ENCODE measurements at regions not wholly inside any gene's neighbourhood (a gene's known extent, or its start where the extent isn't known, plus 50 kb on each side); places are given as distances from the start of the nearest gene placed in this dataset.

DNA sequence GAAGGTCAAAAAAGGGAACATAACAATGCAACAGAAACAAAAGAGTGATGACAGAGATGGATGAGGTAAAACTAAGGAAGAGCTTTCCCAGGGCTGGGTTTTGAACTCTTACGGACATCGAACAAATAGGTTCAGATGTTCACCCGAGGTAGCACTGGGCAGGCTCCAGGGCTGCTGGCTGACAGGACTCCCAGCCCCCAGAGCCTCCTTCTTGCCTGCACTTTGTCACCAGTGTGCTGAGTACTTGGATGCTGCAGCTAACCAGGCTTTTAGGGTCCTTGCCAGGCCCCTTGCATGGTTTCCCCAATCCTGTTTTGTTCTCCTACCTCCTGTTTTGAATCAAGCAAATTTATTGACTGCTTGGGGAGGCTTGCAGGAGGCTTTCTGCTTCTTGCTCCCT, 322.9 kb downstream of the DYSF start:
- no peak for DNase-seq (ENCODE audit: low read depth in 2 of 2)

DNA sequence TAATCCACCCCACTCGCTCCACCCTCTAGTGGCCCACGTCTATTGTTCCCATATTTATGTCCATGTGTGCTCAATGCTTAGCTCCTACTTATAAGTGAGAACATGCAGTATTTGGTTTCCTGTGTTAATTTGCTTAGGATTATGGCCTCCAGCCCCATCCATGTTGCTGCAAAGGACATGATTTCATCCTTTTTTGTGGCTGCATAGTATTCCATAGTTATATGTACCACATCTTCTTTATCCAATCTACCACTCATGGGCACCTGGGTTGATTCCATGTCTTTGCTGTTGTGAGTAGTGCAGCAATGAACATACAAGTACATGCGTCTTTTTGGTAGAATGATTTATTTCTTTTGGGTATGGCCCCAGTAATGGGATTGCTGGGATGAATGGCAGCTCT, 319.9 kb downstream of the DYSF start:
- DNase-seq (ENCODE audit: low read depth in 2 of 2), result no peak

DNA sequence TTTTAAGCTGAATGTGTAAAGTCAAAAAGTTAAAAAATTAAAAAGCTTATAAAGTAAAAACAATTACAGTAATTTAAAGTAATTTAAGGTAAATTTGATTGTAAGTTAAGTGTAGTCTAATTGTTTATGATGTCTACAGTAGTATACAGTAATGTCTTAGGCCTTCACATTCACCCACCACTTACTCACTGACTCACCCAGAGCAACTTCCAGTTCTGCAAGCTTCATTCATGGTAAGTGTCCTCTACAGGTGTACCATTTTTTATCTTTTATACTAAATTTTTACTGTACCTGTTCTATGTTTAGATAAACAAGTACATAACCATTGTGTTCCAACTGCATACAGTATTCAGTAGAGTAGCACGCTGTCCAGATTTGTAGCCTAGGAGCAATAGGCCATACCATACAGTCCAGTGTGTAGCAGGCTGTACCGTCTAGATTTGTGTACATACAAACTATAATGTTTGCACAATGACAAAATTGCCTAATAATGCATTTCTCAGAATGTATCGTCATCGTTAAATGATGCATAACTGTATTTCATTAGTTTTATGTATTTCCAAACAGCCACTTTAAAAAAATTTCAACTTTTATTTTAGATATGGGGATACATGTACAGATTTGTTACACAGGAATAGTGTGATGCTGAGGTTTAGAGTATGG, 319.3 kb downstream of the DYSF start:
- DNase-seq (ENCODE audit: low read depth in 2 of 2), result no peak

DNA sequence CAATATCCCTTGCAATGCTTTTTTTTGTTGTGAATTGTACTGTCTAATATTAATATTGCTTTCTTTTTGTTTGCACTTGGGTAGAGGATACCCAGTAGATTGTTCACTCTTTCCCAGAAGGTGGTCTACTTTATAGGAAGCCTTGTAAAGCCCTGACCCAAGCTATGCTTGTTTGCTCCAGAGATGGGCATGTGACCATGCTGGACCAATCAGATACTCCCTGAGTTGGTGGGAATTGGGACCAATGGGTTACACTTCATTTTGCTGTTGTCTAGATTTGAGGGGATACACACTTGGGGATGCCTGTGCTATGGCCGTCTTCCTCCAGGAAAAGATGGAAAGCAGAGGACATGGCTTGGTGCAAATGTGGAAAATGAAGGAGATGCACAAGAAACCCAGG, 314.3 kb downstream of the DYSF start:
- no peak for DNase-seq (ENCODE audit: low read depth in 2 of 2)

DNA sequence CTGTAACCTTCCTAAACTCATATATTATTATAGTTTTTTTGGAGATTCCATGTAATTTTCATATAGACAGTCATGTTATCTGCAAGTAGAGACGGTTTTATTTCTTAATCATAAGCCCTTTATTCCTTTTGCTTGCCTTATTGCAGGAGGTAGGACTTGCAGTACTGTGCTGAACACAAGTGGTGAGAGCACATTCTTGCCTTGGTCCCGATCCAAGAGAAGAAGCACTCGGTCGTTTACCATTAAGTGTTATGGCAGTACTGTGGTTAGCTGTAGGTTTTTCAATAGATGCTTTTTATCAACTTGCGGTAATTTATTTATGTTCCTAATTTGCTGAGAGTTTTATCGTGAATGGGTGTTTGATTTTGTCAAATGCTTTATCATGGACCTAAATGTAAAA, 305.7 kb downstream of the DYSF start:
- DNase-seq (ENCODE audit: low read depth in 2 of 2), result no peak

DNA sequence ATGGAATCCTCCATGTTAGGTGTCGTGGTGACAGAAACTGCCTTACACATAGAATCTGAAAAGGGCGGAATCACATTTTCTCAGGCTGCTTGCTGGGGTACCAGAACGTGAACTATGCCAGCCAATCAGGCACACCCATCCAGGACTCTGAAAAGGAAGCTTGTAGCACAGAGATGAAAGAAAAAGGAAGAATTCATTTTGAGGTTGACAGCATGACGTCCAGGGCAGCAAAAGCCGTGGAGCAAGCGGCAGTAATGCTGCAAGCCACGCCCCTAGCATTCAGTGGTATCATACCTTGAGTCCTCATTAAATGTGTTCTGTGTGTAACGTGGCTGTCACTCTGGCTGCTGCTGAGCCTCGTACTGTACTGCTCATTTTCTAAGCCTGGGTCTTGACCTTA, 304.0 kb downstream of the DYSF start:
- no peak for DNase-seq (ENCODE audit: low read depth in 2 of 2)

DNA sequence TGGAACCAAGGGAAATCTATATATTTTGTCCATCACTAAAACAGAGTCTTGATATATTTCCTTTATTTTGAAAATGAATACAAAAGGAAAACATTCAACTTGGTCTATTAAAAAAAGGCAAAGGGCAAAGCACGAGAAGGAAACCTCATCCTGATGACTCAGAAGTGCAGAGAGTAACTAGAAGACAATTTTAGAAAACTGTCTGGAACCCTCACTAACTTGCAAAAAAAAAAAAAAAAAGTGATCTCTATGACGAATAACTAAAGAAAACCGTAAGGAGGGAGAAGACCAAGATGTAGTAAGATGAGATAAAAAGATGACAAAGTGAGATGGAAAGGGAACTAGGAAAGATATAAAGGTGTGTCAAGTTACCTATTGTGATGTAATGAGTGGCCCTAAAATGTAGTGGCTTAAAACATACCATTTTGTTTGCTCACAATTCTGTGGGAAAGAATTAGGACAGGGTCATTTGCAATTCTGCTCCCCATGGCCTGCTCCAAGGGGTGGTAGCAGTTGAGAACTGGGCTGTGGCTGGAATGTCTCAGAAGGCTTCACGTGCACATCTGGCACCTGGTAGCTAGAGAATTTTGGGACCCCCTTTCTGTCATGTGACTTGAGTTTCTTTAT, 303.0 kb downstream of the DYSF start:
- DNase-seq (ENCODE audit: low read depth in 2 of 2), result no peak

DNA sequence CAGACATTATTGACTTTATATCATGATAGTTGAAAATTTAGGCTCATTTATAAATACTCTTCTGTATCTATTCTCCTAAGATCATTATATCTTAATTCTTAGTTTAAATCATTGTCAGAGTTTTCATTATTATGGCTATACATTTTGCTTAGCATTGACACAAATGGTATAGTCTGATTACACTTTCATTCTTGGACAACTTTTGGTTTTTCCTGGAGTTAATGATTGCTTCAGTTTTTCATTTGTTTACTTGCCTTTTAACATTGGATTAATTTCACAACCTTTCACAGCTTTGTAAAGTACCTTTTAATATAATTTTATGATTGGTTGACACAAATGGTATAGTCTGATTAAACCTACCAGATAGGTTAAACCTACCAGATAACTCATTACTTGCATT, 298.2 kb downstream of the DYSF start:
- no peak for DNase-seq (ENCODE audit: low read depth in 2 of 2)

DNA sequence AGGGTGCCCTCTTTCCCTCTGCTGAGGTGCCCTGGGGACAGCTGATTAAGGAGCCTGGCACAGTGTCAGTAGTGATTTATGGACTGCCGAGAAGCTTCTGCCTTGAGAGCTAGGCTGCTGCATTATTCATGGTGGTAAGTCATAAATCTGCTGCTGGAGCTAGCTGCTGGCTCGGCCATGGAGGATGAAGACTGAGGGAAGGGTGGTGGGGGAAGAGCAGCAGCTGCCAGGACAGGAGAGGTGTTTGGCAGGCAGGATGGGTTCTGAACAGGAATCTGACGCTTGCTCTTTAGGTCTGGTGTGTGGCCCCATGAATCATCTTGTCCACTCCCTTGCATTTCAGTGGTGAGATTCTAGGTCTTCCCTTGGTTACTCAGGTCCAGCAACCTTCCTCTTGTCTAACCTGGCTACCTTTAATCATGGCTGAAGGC, 296.3 kb downstream of the DYSF start:
- DNase-seq (ENCODE audit: low read depth in 2 of 2), result no peak

DNA sequence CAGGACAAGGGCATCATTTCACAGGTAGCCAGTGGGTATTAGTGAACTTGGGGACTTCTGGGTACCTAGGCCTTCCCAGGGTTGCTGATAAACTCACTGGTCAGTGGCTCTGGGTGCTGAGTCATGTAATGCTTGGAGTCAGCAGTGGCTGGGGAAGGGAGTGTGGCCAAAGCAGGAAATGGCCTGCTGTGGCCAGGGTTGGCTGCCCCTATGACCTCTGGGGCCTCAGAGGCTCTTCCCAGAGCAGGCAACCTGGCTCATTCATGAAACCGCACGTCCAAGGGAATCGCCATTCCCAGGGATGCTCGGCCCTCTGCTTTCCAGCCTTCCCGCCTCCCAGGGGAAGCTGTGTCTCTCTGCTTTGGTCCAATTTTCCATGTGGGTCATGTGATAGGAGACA, 294.9 kb downstream of the DYSF start:
- no peak for DNase-seq (ENCODE audit: low read depth in 2 of 2)

DNA sequence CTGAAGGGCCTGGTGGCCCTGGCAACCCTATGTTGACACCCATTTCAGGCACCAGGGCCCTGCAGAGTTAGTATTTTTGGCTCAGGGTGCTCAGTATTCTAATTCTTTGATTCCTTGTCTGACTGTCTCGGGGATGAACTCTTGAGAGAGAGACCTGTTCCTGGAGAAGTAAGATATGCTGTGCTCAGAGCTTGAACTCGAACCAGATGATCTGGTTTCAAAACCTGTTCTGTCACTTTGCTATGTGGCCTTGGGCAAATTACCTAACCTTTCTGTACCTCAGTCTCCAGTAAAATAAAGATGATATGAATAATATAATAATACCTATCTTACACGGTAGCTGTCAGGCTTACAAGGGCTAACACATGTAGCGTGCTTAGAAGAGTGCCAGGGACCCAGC, 294.2 kb downstream of the DYSF start:
- DNase-seq (ENCODE audit: low read depth in 2 of 2), result no peak

DNA sequence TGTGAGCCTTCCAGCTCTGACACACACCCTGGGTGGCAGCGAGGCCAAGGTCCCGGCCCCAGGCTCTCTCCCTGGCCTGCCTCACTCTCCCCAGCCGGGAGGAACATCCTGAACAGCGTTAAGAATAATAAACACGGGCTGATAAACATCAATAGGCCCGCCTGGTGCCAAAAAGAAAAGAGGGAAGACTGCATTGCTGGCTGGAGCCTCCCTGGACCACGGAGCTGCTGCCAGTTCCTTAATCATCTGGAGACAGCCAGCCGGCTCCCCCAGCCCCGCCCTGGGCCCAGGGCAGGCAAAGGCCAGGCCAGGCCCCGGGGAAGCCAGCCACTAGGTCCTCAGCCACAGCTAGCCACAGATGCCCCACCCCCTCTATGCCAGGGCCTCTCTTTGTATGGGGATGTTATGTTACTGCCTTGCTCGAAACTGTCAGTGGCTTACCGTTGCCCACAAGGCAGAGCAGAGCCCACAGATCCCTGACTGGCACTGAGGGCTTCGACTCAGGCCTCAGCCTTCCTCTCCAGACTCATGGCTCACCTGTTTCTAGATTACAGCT, 293.7 kb downstream of the DYSF start:
- no peak for DNase-seq (ENCODE audit: low read depth in 2 of 2)

DNA sequence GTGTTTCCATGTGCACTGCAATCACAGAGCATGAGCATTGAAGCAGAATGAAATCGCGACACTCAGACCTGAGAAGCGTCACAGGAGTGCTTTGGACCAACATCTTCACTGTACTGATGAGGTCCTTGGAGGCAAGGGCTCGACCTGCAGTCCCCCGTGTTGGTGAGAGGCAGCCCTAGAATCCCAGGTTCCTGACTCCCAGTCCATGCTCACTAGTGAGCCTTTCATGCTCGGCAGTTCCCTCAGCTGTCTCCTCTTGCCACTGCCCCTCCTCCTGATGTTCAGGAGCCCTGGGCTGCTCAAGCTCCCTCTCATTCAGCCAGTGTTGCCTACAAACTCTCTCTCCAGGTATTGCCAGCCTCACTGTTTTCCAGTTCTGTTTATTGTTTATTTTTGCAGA, 291.4 kb downstream of the DYSF start:
- DNase-seq (ENCODE audit: low read depth in 2 of 2), result no peak

DNA sequence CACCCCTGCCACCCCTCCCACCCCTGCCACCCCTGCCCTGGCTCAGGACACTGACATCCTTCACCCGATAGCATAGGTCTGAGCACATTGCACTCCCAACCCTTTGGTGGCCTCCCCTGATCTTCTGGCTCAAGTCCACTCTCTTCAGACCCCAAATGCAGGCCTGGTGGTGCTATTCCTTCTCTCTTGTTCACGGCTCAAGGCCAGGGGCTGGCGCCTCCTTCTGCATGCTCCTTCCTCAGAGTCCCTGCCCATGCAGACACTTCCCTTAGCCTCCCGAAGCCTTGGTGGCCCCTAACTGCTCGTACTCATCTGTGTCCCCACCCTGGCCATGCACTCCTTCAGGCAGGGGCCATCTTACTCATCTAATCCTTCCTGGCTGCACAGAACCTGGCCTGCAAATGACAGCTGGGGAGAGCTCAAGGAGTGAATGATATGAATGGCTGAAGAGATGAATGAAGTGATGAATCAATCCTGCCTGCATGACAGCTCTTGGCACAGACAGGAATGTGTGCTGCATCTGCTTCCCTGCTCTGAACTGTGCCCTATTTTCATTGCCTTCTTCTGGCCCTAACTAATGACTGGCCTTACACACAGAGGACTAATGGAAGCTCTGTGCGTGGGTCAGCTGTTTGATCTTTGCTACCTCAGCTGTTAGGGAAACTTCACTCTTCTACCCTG, 290.8 kb downstream of the DYSF start:
- DNase-seq (ENCODE audit: low read depth in 2 of 2), result no peak

DNA sequence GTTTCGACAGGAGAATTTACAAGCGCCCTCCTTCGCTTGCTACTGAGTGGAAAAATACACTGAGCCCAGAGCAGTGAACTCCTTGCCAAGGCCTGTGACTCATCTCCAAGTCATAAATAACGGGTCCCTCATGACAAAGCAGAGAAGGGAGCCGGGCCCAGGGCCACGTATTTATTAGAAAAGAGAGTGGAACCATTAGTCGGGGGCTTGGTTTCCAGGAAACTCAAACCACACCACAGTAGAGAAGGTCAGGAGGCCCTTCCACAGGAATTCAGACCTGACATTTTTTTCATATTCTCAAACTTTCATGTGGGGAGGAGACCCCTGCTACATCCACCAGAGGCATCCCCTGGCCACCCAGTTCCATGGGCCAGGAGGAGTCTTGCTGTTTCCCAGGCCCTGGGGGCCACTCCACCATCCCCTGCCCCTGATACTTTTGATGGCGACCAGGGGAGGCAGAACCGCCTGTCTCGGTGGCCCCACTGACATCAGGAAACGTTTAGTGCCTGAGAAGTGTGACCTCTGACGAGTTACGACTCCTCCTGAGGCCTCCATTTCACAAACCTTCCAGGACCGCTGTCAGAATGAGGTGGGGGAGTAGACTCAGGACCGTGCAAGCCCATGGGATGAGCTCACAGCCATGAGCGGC, 289.7 kb downstream of the DYSF start:
- no peak for DNase-seq (ENCODE audit: low read depth in 2 of 2)

DNA sequence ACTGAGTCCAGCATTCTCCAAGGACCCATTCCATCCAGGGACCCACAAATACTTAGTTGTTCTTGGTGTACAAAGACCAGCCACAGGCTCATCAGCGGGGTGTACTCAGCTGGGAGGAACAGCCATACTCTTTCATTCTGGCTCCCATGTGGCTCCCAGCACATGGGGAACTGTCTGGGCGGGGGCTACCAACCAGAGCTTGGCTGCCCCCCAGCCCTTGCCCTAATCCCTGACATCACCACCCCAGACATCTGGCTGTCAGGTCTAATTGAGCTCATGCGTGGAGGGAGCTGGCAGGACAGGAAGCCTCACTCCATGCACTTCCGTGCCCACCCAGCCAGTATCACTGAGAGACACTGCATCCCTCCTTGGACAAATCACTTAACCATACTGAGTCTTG, 283.6 kb downstream of the DYSF start:
- DNase-seq (ENCODE audit: low read depth in 2 of 2), result no peak

DNA sequence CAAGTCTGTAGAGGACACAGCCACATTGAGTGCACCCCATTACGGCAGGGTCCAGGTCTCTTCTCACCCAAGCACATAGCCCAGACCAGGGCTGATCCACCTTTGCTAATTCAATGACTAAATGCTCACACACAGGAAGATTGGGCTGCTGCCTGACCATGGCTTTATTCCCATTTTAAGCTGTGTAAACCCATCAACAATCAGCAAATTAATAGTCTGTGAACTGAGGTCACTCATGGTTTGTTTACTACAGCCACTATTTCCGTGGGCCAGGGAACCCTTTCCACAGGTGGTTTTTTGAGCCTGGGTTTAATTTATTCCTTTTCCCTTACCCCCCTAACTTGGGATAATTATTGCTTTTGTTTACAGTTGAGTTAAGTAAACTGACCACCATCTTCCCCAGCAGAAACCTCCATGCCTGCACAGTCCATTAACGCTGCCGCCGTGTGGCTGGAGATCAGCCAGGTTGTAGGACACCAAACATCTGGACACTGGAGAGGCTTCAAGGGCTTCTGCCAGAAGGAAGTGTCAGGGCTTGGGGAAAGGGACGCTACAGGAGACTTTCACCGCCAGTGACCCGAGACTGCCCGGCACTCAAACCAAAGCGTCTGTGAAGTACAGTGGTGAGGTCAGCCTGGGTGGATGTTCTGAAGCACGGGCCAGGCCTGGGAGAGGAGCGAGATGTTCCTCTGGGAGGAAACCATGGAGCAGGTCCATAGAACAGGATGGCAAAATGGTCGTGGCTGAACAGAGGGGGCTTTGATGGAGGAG, 282.9 kb downstream of the DYSF start:
- DNase-seq (ENCODE audit: low read depth in 2 of 2), result no peak

Data from stimulated activated CD8-positive, alpha-beta memory T cell treated with anti-CD3 and anti-CD28 coated beads, Interleukin-7, amount 100 ng/mL, for 4 hours (primary cell).